ENCODE measurements at regions not wholly inside any gene's neighbourhood (a gene's known extent, or its start where the extent isn't known, plus 50 kb on each side); places are given as distances from the start of the nearest gene placed in this dataset.
"Not testable (repeated sequence)": the region's sequence is repeated elsewhere in the genome, so short reads cannot be mapped to it uniquely, and the experiment has no call there.

- Histone ChIP-seq H3K36me3 (ENCODE audit: control insufficient read depth, insufficient read depth, low read length) (no peaks in the 10 kb centered on the region), H3K4me3 (replicated peaks; ENCODE audit: low read depth, low read length) (no peak overlapping the region), H3K27me3 (replicated peaks; ENCODE audit: control insufficient read depth, insufficient read depth, low read length) (no peaks in the 10 kb centered on the region)
- TF ChIP-seq CTCF (IDR thresholded peaks at IDR 0.05; ENCODE audit: insufficient read depth, low read length, poor library complexity, severe bottlenecking) = no peak
- no peak for DNase-seq (ENCODE audit: extremely low read depth, insufficient read length)
Measured at GRCh38 chr6:91911945-91912344, 1325.1 kb upstream of the MAP3K7 start.

- TF ChIP-seq CTCF (IDR thresholded peaks at IDR 0.05; ENCODE audit: insufficient read depth, low read length, poor library complexity, severe bottlenecking) = no peak
- no peak overlapping the region for H3K4me3 ChIP-seq (replicated peaks; ENCODE audit: low read depth, low read length)
- no peaks in the 10 kb centered on the region for H3K27me3 ChIP-seq (replicated peaks; ENCODE audit: control insufficient read depth, insufficient read depth, low read length)
- no peak for DNase-seq (ENCODE audit: extremely low read depth, insufficient read length)
- no peaks in the 10 kb centered on the region for H3K36me3 ChIP-seq (ENCODE audit: control insufficient read depth, insufficient read depth, low read length)
Measured at GRCh38 chr6:91904586-91905164, 1317.8 kb upstream of the MAP3K7 start.

DNA sequence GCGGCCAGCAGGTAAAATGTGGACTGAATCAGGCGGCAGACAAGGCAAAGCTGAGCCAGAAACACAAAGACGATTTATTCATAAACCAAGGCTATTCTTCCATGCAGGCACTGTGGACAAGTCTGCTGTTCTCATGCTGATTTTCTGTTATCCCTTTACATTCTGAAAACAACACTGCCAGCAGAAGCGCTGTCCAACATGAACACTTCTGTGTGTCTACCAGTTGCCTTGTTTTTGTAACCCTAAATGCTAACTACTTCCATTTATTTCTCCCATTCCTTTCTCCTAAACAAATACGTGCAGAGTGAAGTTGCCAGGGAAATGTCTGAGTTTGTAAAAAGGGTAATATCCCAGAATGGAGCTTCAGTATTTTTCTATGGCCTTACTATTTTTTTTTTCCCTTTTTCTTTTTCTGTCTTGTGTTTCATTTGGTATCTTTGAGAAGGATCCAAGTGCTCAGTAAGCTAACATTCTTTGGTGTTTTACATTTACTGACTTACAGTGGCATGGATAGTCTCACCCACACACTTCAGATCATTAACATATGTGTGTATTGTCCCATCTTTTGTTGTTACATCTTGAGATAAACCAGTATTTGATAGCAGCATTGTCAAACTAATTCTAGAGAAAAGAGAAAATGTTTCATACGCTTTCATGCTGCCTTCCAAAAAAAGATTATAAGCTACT is 1308.9 kb upstream of the MAP3K7 start:
- H3K36me3 ChIP-seq (ENCODE audit: control insufficient read depth, insufficient read depth, low read length) = no peaks in the 10 kb centered on the region
- TF ChIP-seq CTCF (IDR thresholded peaks at IDR 0.05; ENCODE audit: insufficient read depth, low read length, poor library complexity, severe bottlenecking) = no peak
- no peak overlapping the region for H3K4me3 ChIP-seq (replicated peaks; ENCODE audit: low read depth, low read length)
- H3K27me3 ChIP-seq (replicated peaks; ENCODE audit: control insufficient read depth, insufficient read depth, low read length) = no peaks in the 10 kb centered on the region
- no peak for DNase-seq (ENCODE audit: extremely low read depth, insufficient read length)

GRCh38 chr6:91886183-91886795 is 1299.4 kb upstream of the MAP3K7 start:
- Histone ChIP-seq H3K27me3 (replicated peaks; ENCODE audit: control insufficient read depth, insufficient read depth, low read length) (no peaks in the 10 kb centered on the region), H3K36me3 (ENCODE audit: control insufficient read depth, insufficient read depth, low read length) (no peaks in the 10 kb centered on the region), H3K4me3 (replicated peaks; ENCODE audit: low read depth, low read length) (no peak overlapping the region)
- TF ChIP-seq CTCF (IDR thresholded peaks at IDR 0.05; ENCODE audit: insufficient read depth, low read length, poor library complexity, severe bottlenecking) = no peak
- no peak for DNase-seq (ENCODE audit: extremely low read depth, insufficient read length)

GRCh38 chr6:91881791-91882190 is 1294.9 kb upstream of the MAP3K7 start:
- H3K4me3 ChIP-seq (replicated peaks; ENCODE audit: low read depth, low read length); H3K27me3 ChIP-seq (replicated peaks; ENCODE audit: control insufficient read depth, insufficient read depth, low read length); H3K36me3 ChIP-seq (ENCODE audit: control insufficient read depth, insufficient read depth, low read length); DNase-seq (ENCODE audit: extremely low read depth, insufficient read length): not testable (repeated sequence)

DNA sequence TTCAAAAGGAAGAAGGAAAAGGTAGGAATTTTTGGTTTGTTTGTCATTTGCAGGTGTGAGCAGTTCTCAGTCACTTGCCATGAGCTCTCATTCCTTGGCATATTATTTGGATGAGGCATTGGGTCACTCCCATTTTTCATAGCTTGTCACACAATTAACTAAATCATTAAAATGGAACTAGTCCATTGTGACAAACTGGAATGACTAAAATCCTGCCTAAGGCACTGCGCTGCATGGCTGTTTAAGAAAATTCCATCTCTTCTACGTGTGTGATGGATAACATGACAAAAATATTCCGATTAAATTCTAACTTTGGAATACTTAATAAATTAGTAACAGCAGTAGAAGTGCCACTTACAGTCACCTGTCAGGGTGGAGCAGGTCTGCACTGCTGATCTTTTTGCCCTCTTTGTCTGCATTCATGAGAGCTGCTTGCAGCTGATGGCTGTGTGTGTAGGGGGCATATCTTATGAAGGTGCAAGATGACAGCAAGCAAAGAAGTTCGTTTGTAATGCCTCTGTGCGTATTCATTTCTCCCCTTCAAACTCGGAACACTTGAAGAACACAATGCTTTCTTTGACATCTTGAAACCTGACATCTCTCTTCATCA is 1292.6 kb upstream of the MAP3K7 start:
- H3K36me3 ChIP-seq (ENCODE audit: control insufficient read depth, insufficient read depth, low read length) = no peaks in the 10 kb centered on the region
- no peak for TF ChIP-seq CTCF (IDR thresholded peaks at IDR 0.05; ENCODE audit: insufficient read depth, low read length, poor library complexity, severe bottlenecking)
- H3K27me3 ChIP-seq (replicated peaks; ENCODE audit: control insufficient read depth, insufficient read depth, low read length) = no peaks in the 10 kb centered on the region
- H3K4me3 ChIP-seq (replicated peaks; ENCODE audit: low read depth, low read length) = no peak overlapping the region
- DNase-seq (ENCODE audit: extremely low read depth, insufficient read length) = no peak
